GM12878 (cell line): ENCODE measurements at regions not wholly inside any gene's neighbourhood (a gene's known extent, or its start where the extent isn't known, plus 50 kb on each side); places are given as distances from the start of the nearest gene placed in this dataset.
"Not testable (repeated sequence)": the region's sequence is repeated elsewhere in the genome, so short reads cannot be mapped to it uniquely, and the experiment has no call there.

Experiments
- ATAC-seq: fragments of 200-7000 bp; cut with Tn5 transposase; 3 replicates; pipeline ENCODE4 v1.9.1; 2020; ENCODE audit warnings: mild to moderate bottlenecking, moderate library complexity
- BruUV-seq: library from RNA; stranded (reverse); fragments of 400-500 nt; replicated peaks from 2 replicates; lab custom pipeline; 2021; lab: Mats Ljungman, UMichigan
- CTCF ChIA-PET: fragments of 300-600 bp; sonication (Branson Sonifier 250); formaldehyde crosslinking; extraction: SDS; loops from one replicate; lab custom pipeline; 2021; ENCODE audit warnings: inconsistent platforms; lab: Yijun Ruan, JAX
- POLR2A ChIA-PET: fragments of 350-600 bp; formaldehyde crosslinking; extraction: SDS; loops from one replicate; lab custom pipeline; 2021; ENCODE audit warnings: inconsistent platforms; lab: Charles Lee
- RAD21 ChIA-PET: fragments of 300-600 bp; sonication (Branson Sonifier 250); formaldehyde crosslinking; loops from one replicate; lab custom pipeline; 2023; ENCODE audit warnings: antibody characterized with exemption; ENCODE audit not compliant: unreplicated experiment; lab: Charles Lee
- SMC1A ChIA-PET: fragments of 300-600 bp; sonication (Branson Sonifier 250); formaldehyde crosslinking; loops from one replicate; lab custom pipeline; 2023; ENCODE audit not compliant: unreplicated experiment, uncharacterized antibody; lab: Charles Lee
- DNase-seq: peaks from one replicate; pipeline ENCODE4 v3.0.0-alpha.2; 2011; ENCODE audit warnings: low read depth, low spot score
- FAIRE-seq: peaks from 3 replicates; lab custom pipeline; 2011; peaks lifted over from hg19 to GRCh38; lab: Jason Lieb, UNC
- H2AFZ ChIP-seq: 2 replicates; pipeline ENCODE4 v1.6.0; 2011; ENCODE audit warnings: low read depth, low read length, control low read depth; ENCODE audit not compliant: control insufficient read depth
- H3K27ac ChIP-seq: 2 replicates; pipeline ENCODE4 v1.5.1; 2011; ENCODE audit warnings: control low read depth; ENCODE audit not compliant: control insufficient read depth, insufficient read depth
- H3K27me3 ChIP-seq, 2 experiments: replicated peaks in 1 of 2; 2 replicates each; pipeline versions ENCODE4 v1.6.0 to v1.6.1; 2011; ENCODE audit warnings: low read length in 1 of 2; ENCODE audit not compliant: control insufficient read depth in 2 of 2, insufficient read depth in 2 of 2
- H3K36me3 ChIP-seq, 2 experiments: 2 replicates each; pipeline ENCODE4 v1.5.1; 2011; ENCODE audit warnings: low read length in 1 of 2; ENCODE audit not compliant: control insufficient read depth in 2 of 2, insufficient read depth in 2 of 2
- H3K4me1 ChIP-seq: 2 replicates; pipeline ENCODE4 v1.6.1; 2011; ENCODE audit warnings: mild to moderate bottlenecking, low read length, moderate library complexity, mixed read lengths; ENCODE audit not compliant: control insufficient read depth, insufficient read depth
- H3K4me2 ChIP-seq: 2 replicates; pipeline ENCODE4 v1.6.0; 2011; ENCODE audit warnings: control low read depth; ENCODE audit not compliant: control insufficient read depth, insufficient read depth
- H3K4me3 ChIP-seq: fragments of 200-600 bp; sonication (generic); 2 replicates; pipeline ENCODE4 v1.5.1; 2016
- H3K79me2 ChIP-seq: 2 replicates; pipeline ENCODE4 v1.6.0; 2011; ENCODE audit warnings: low read length; ENCODE audit not compliant: control insufficient read depth, insufficient read depth
- H3K9ac ChIP-seq: 2 replicates; pipeline ENCODE4 v1.8.0; 2011; ENCODE audit warnings: low read length, control low read depth, mixed read lengths; ENCODE audit not compliant: control insufficient read depth, insufficient read depth
- H3K9me3 ChIP-seq: replicated peaks from 3 replicates; pipeline ENCODE4 v1.5.1; 2011; ENCODE audit warnings: mild to moderate bottlenecking, low read length; ENCODE audit not compliant: control insufficient read depth, insufficient read depth
- H4K20me1 ChIP-seq: 2 replicates; pipeline ENCODE4 v1.6.0; 2011; ENCODE audit not compliant: control insufficient read depth, insufficient read depth
- WGBS: methylation state at CpG from one replicate; pipeline ENCODE4 v1.1.6; 2016; ENCODE audit warnings: low lambda C conversion rate; ENCODE audit not compliant: insufficient replicate concordance, insufficient coverage; ENCODE audit errors: missing lambda C conversion rate; 5-methylcytosine and 5-hydroxymethylcytosine counted together
- in situ Hi-C: fragments of 300-500 bp; cut with MboI; formaldehyde crosslinking; loops from 9 replicates; pipeline ENCODE4 v1.14.3; 2018; ENCODE audit warnings: mixed read lengths
- intact Hi-C: fragments of 100-400 bp; cut with micrococcal nuclease; formaldehyde crosslinking; loops from one replicate; pipeline ENCODE4 v1.14.2; 2022; ENCODE audit not compliant: unreplicated experiment

DNA sequence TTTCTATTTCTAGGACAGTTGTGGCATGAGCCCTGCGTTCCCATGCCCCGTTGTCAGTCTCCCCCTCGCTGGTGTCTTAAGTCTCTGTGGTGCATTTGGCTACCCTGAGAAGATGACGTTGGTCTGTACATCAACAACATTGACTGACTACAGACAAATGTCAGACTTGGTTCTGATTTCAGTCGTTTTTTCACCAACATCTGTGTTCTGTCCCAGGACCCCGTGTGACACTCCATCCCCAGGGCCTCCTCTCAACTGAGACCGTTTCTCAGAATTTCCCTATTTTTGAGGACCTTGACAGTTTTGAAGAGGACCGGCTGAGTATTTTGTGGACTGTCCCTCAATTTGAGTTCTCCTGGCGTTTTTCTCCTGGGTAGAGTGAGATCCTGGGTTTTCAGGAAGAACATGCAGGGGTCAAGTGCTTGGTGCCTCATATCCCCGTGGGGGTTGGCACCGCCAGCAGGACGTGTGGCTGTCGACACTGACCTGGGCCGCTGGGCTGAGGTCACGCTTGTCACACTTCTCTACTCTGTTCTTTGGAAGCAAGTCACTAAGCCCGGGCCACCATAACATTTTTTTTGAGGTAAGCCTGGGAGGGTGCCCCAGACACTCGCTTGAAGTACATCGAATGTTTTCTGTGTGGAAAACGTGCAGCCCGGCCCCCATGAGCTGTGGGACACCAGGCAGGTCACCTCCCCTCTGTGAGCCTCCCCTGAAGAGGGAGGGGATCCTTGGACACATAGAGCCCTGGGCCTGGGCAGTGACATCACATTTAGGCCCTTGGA is 114.4 kb upstream of the ZNF469 start:
- BruUV-seq, intact Hi-C loops, H2AFZ ChIP-seq, H3K79me2 ChIP-seq, ATAC-seq, H3K9me3 ChIP-seq, H3K27ac ChIP-seq, H4K20me1 ChIP-seq, H3K9ac ChIP-seq, DNase-seq, in situ Hi-C loops, CTCF ChIA-PET, FAIRE-seq, H3K36me3 ChIP-seq, SMC1A ChIA-PET, H3K4me1 ChIP-seq, H3K27me3 ChIP-seq, RAD21 ChIA-PET, H3K4me2 ChIP-seq, H3K4me3 ChIP-seq, POLR2A ChIA-PET: not testable (repeated sequence)
- 22% methylated on average over 20 of the region's 20 CpGs for WGBS

- H3K79me2 ChIP-seq, intact Hi-C loops, H4K20me1 ChIP-seq, H3K4me3 ChIP-seq, H2AFZ ChIP-seq, in situ Hi-C loops, H3K27ac ChIP-seq, H3K9ac ChIP-seq, DNase-seq, POLR2A ChIA-PET, BruUV-seq, FAIRE-seq, RAD21 ChIA-PET, SMC1A ChIA-PET, H3K36me3 ChIP-seq, ATAC-seq, H3K9me3 ChIP-seq, CTCF ChIA-PET, H3K4me1 ChIP-seq, H3K4me2 ChIP-seq, H3K27me3 ChIP-seq: not testable (repeated sequence)
- WGBS: 11% methylated on average over 10 of the region's 10 CpGs
Measured at GRCh38 chr16:88270171-88270790, 112.5 kb upstream of the ZNF469 start.

DNA sequence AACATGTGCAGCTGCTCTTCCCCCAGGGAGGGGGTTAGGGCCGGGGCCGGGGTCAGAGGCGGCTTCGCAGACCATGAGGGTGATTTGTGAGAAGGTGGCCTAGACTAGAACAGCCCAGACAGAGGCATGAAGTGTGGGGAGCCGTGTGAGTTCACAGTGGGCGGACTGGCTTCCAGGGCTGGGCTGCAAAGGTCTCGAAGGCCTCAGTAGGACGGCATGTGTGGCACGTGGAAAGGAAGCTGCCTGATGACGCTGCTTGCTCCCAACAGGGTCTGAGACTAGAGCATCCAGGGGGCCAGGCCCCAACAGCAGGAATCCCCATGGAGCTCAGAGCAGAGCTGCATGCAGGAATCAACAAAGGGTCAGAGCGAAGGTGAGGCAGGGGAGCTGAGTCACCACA is 111.5 kb upstream of the ZNF469 start:
- H3K4me2 ChIP-seq, H3K27ac ChIP-seq, H3K27me3 ChIP-seq, SMC1A ChIA-PET, FAIRE-seq, H3K4me1 ChIP-seq, RAD21 ChIA-PET, H3K4me3 ChIP-seq, DNase-seq, H2AFZ ChIP-seq, ATAC-seq, CTCF ChIA-PET, in situ Hi-C loops, POLR2A ChIA-PET, BruUV-seq, H3K36me3 ChIP-seq, H3K9ac ChIP-seq, intact Hi-C loops, H4K20me1 ChIP-seq, H3K9me3 ChIP-seq, H3K79me2 ChIP-seq: not testable (repeated sequence)
- 22% methylated on average over 11 of the region's 11 CpGs for WGBS

GRCh38 chr16:88271776-88272175 is 111.0 kb upstream of the ZNF469 start:
- H3K4me3 ChIP-seq, H3K4me2 ChIP-seq, DNase-seq, H3K4me1 ChIP-seq, H3K9ac ChIP-seq, H4K20me1 ChIP-seq, H3K79me2 ChIP-seq, intact Hi-C loops, POLR2A ChIA-PET, H3K27me3 ChIP-seq, H3K9me3 ChIP-seq, H3K36me3 ChIP-seq, SMC1A ChIA-PET, RAD21 ChIA-PET, FAIRE-seq, H2AFZ ChIP-seq, in situ Hi-C loops, ATAC-seq, H3K27ac ChIP-seq, CTCF ChIA-PET, BruUV-seq: not testable (repeated sequence)
- 15% methylated on average over 2 of the region's 3 CpGs for WGBS
